GM18508 (cell line): ENCODE measurements at regions not wholly inside any gene's neighbourhood (a gene's known extent, or its start where the extent isn't known, plus 50 kb on each side); places are given as distances from the start of the nearest gene placed in this dataset.
"Not testable (repeated sequence)": the region's sequence is repeated elsewhere in the genome, so short reads cannot be mapped to it uniquely, and the experiment has no call there.

ENCODE experiments used
- ATAC-seq: cut with Tn5 transposase; IDR thresholded peaks from one replicate; pipeline ENCODE4 v1.9.1; 2021; ENCODE audit warnings: moderate number of reproducible peaks; ENCODE audit not compliant: insufficient read depth, unreplicated experiment

GRCh38 chr12:91250273-91250665 is 67.7 kb upstream of the DCN start:
- ATAC-seq: no peak

DNA sequence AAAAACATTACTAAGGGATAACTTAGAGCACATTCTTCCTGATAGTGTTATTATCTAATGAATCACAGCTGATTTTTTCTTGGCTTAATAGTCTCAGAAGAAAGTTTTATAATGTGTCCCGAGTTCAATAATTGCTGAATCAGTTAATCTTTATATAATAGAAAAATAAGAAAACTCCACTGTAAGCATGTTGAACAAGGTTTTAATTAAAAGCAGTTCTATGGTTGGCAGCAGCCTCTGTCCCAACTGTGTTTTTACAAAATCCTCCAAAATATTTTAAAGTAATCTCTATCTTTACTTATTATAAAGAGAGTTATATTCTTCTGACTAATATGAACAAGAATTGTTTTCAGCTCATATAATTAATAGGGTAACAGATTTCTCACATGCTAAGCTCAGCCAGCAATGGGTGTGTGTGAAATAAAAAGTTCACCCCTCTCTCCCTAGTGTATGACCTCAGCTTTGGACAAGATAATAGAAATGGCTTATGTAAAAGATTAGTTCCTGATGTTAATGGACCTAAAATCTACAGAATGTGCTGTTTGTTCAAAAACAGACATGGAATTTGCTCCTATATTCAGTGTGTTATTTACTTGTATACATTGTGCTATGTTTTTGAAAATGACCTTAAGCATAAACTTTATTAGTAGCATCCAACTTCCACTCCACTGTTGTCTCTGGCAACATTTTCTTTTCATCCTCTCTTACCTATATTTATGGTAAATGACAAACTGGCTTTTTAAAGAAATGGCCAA is 67.1 kb upstream of the DCN start:
- ATAC-seq: no peak

GRCh38 chr12:91249054-91249453 is 66.4 kb upstream of the DCN start:
- no peak for ATAC-seq

DNA sequence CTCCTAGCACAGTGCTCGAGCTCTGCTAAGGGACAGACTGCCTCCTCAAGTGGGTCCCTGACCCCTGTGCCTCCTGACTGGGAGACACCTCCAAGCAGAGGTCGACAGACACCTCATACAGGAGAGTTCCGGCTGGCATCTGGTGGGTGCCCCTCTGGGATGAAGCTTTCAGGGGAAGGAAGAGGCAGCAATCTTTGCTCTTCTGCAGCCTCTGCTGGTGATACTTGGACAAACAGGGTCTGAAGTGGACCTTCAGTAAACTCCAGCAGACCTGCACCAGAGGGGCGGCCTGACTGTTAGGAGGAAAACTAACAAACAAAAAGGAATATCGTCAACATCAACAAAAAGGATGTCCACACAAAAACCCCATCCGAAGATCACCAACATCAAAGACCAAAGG is 60.6 kb upstream of the DCN start:
- not testable (repeated sequence) for ATAC-seq

GRCh38 chr12:91241756-91242155 is 59.1 kb upstream of the DCN start:
- ATAC-seq: no peak

DNA sequence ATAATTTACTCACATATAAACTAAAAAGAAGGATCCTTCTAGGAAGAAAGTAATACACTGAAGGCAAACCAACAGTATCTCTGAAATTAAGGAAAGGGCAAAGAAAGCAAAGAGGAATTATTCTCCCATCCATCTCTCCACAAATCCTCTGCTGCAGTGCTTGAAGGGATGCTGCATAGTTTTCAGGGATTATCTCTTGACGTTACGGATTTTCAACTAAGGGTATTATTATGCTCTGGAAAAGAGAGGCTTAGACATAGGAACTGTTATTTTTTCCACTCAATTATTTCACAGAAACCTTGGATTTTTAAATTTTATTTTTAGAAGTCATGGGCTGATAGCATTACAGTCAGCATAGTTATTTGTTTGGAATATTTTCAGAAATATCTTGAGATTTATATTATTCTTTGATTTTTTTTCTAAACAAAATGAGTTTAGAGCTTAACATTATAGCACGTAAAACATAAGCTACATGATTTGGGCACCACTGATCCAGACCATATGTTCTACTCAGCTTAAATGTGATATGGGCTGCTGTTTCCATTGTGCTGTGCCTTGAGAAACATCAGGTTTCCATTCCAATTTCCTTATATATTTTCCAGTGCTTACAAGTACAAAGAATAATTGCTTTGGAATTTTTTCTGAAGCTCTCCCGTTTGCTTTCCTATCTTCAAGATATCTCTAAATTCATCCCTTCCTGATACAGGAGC is 57.9 kb upstream of the DCN start:
- no peak for ATAC-seq

DNA sequence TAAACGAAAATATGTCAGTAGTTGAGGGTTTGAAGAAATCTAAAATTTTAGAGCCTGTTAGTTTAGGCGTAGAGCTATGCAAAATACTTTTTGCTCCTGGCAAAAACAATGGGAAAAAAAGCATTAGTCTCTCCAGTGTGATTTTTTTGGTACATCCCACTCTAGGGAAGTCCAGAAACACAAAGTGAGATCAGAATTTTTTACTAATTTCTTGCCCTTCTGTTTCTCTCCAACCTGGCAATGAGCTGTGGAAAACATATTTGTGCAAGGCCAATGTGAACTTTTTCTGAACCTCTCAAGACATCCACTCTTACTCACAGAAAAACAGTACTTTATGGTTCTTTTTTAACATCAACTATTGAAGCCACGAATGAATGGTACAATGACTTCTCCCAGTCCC is 56.9 kb upstream of the DCN start:
- no peak for ATAC-seq
